H9 (cell line): ENCODE measurements at regions not wholly inside any gene's neighbourhood (a gene's known extent, or its start where the extent isn't known, plus 50 kb on each side); places are given as distances from the start of the nearest gene placed in this dataset.

Source experiments
- DNase-seq: peaks from one replicate; pipeline ENCODE4 v3.0.0-alpha.2; 2017
- H2AFZ ChIP-seq: one replicate; pipeline ENCODE4 v1.6.1; 2013; ENCODE audit warnings: mild to moderate bottlenecking, low read length, control low read depth, moderate library complexity
- H2AK5ac ChIP-seq: 2 replicates; pipeline ENCODE4 v1.6.1; 2013; ENCODE audit warnings: low read length, control low read depth, mixed read lengths; ENCODE audit not compliant: insufficient read length
- H2BK120ac ChIP-seq: one replicate; pipeline ENCODE4 v1.6.1; 2013; ENCODE audit warnings: low read depth, mild to moderate bottlenecking, low read length, control low read depth, inconsistent platforms; ENCODE audit not compliant: poor library complexity, severe bottlenecking
- H2BK12ac ChIP-seq: 2 replicates; pipeline ENCODE4 v1.6.1; 2013; ENCODE audit warnings: low read length, control low read depth, mixed read lengths, low read depth; ENCODE audit not compliant: insufficient read length
- H2BK15ac ChIP-seq: 2 replicates; pipeline ENCODE4 v1.6.1; 2013; ENCODE audit warnings: low read depth, low read length, control low read depth
- H2BK20ac ChIP-seq: one replicate; pipeline ENCODE4 v1.6.1; 2013; ENCODE audit warnings: low read depth, mild to moderate bottlenecking, low read length, control low read depth, inconsistent platforms; ENCODE audit not compliant: poor library complexity, severe bottlenecking
- H2BK5ac ChIP-seq: 2 replicates; pipeline ENCODE4 v1.6.1; 2013; ENCODE audit warnings: low read length, control low read depth, mixed read lengths; ENCODE audit not compliant: insufficient read length
- H3K14ac ChIP-seq: 2 replicates; pipeline ENCODE4 v1.6.1; 2013; ENCODE audit warnings: low read length, control low read depth; ENCODE audit not compliant: insufficient read depth
- H3K18ac ChIP-seq: 2 replicates; pipeline ENCODE4 v1.6.1; 2013; ENCODE audit warnings: low read depth, mild to moderate bottlenecking, mixed read lengths, low read length, control low read depth; ENCODE audit not compliant: insufficient read length
- H3K23ac ChIP-seq: 2 replicates; pipeline ENCODE4 v1.6.1; 2013; ENCODE audit warnings: low read length, control low read depth, mixed read lengths, low read depth; ENCODE audit not compliant: insufficient read length
- H3K23me2 ChIP-seq: 2 replicates; pipeline ENCODE4 v1.6.1; 2013; ENCODE audit warnings: low read depth, mild to moderate bottlenecking, mixed read lengths, low read length, control low read depth; ENCODE audit not compliant: insufficient read length, poor library complexity, severe bottlenecking
- H3K27ac ChIP-seq: 2 replicates; pipeline ENCODE4 v1.5.1; 2013; ENCODE audit warnings: low read length, control low read depth, mixed read lengths, low read depth; ENCODE audit not compliant: insufficient read length
- H3K27me3 ChIP-seq: 2 replicates; pipeline ENCODE4 v1.6.1; 2013; ENCODE audit warnings: low read length, control low read depth, inconsistent platforms; ENCODE audit not compliant: insufficient read depth
- H3K4ac ChIP-seq: 2 replicates; pipeline ENCODE4 v1.6.1; 2013; ENCODE audit warnings: low read depth, mild to moderate bottlenecking, control low read depth, inconsistent platforms, low read length, moderate library complexity
- H3K4me1 ChIP-seq: 2 replicates; pipeline ENCODE4 v1.6.1; 2013; ENCODE audit warnings: low read length, control low read depth, inconsistent platforms; ENCODE audit not compliant: insufficient read depth
- H3K4me2 ChIP-seq: 2 replicates; pipeline ENCODE4 v1.6.1; 2013; ENCODE audit warnings: low read length, control low read depth, mixed read lengths; ENCODE audit not compliant: insufficient read length, insufficient read depth
- H3K56ac ChIP-seq: 2 replicates; pipeline ENCODE4 v1.6.1; 2013; ENCODE audit warnings: low read depth, mild to moderate bottlenecking, mixed read lengths, low read length, control low read depth; ENCODE audit not compliant: insufficient read length
- H3K79me1 ChIP-seq: 2 replicates; pipeline ENCODE4 v1.6.1; 2013; ENCODE audit warnings: low read depth, mild to moderate bottlenecking, moderate library complexity, low read length, control low read depth, inconsistent platforms; ENCODE audit not compliant: insufficient read depth, poor library complexity, severe bottlenecking
- H3K79me2 ChIP-seq: 2 replicates; pipeline ENCODE4 v1.6.1; 2013; ENCODE audit warnings: low read length, control low read depth, inconsistent platforms; ENCODE audit not compliant: insufficient read depth
- H3K9ac ChIP-seq: 2 replicates; pipeline ENCODE4 v1.6.1; 2013; ENCODE audit warnings: low read length, control low read depth, mixed read lengths; ENCODE audit not compliant: insufficient read length; ENCODE audit errors: extremely low read depth
- H3K9me3 ChIP-seq: one replicate; pipeline ENCODE4 v1.6.1; 2013; ENCODE audit warnings: low read depth, low read length, inconsistent platforms; ENCODE audit not compliant: control insufficient read depth
- H3T11ph ChIP-seq: one replicate; pipeline ENCODE4 v1.6.1; 2013; ENCODE audit warnings: mild to moderate bottlenecking, low read length, control low read depth, inconsistent platforms
- H4K20me1 ChIP-seq: one replicate; pipeline ENCODE4 v1.6.1; 2013; ENCODE audit not compliant: control insufficient read depth, insufficient read length, insufficient read depth
- H4K5ac ChIP-seq: 2 replicates; pipeline ENCODE4 v1.6.1; 2013; ENCODE audit warnings: low read depth, mild to moderate bottlenecking, mixed read lengths, low read length, control low read depth; ENCODE audit not compliant: insufficient read length
- H4K8ac ChIP-seq: replicated peaks from 2 replicates; pipeline ENCODE4 v1.6.1; 2013; ENCODE audit warnings: low read length, control low read depth, mixed read lengths, low read depth; ENCODE audit not compliant: insufficient read length
- H4K91ac ChIP-seq: 2 replicates; pipeline ENCODE4 v1.6.1; 2013; ENCODE audit warnings: low read depth, mild to moderate bottlenecking, moderate library complexity, mixed read lengths, low read length, control low read depth; ENCODE audit not compliant: insufficient read length
- H3K27ac Mint-ChIP-seq, 3 experiments: 2 replicates in 2 of 3; 3 replicates in 1 of 3; pipeline ENCODE4 v1.8.0; 2020 to 2021; ENCODE audit warnings: mixed read lengths in 3 of 3, mild to moderate bottlenecking in 1 of 3, moderate library complexity in 1 of 3
- H3K27me3 Mint-ChIP-seq: 2 replicates; pipeline ENCODE4 v1.8.0; 2021; ENCODE audit warnings: low read depth, mild to moderate bottlenecking, moderate library complexity, mixed read lengths
- H3K36me3 Mint-ChIP-seq, 3 experiments: 2 replicates in 2 of 3; 3 replicates in 1 of 3; pipeline ENCODE4 v1.8.0; 2020 to 2021; ENCODE audit warnings: low read depth in 3 of 3, mixed read lengths in 3 of 3; ENCODE audit not compliant: insufficient read depth in 1 of 3
- H3K4me1 Mint-ChIP-seq, 2 experiments: 2 replicates each; pipeline ENCODE4 v1.8.0; 2020; ENCODE audit warnings: mixed read lengths in 2 of 2
- H3K4me3 Mint-ChIP-seq, 2 experiments: 2 replicates in 1 of 2; 3 replicates in 1 of 2; pipeline ENCODE4 v1.8.0; 2020 to 2021; ENCODE audit warnings: mild to moderate bottlenecking in 2 of 2, mixed read lengths in 2 of 2, moderate library complexity in 1 of 2
- H3K9me3 Mint-ChIP-seq, 2 experiments: 2 replicates in 1 of 2; 3 replicates in 1 of 2; pipeline ENCODE4 v1.8.0; 2020; ENCODE audit warnings: mild to moderate bottlenecking in 2 of 2, mixed read lengths in 2 of 2, moderate library complexity in 1 of 2
- CTCF ChIP-seq: fragments of 200-600 bp; sonication (generic); conservative IDR thresholded peaks from 3 replicates; pipeline ENCODE4 v1.8.0; 2021; ENCODE audit warnings: antibody characterized with exemption, mild to moderate bottlenecking
- WGBS: extraction: QIAGEN DNeasy Blood & Tissue Kit; methylation state at CpG from one replicate; pipeline ENCODE4 v1.1.7; 2013; ENCODE audit warnings: missing lambda C conversion rate, low lambda C conversion rate, mixed read lengths; ENCODE audit not compliant: insufficient read length; ENCODE audit errors: extremely low coverage; 5-methylcytosine and 5-hydroxymethylcytosine counted together

DNA sequence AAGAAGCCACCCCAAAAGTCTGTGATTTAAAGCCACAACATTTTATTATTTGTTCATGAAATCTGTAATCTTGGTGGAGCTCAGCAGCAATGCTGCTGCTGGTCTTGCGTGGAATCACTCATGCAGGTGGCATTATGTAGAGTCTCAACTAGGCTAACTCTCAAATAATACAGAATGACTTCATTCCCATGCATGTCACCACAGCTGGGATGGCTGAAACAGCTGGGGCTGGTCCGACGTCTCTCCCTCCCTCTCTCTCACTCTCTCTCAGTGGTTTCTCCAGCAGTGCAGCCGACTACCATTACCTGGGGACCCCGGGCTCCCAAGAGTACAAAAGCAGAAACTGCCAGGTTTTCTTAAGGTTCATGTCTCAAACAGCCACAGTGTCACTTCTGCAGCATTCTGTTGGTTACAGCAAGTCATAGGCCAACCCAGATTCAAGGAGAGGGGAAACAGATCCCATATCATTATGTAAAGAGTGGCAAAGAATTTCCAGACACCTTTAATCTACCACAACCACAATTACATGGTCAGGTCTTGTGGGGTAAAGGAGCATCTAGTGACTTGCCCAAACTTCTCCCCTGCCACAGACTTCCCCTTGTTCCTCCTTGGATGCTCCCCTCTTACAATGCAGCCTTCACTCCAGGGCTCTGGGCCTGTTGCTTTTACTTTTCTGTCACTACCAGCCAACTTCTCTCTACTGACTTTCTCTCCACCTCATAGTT, 192.0 kb upstream of the HMGA2 start:
- H3K9me3 ChIP-seq = no peaks in the 10 kb centered on the region
- H2BK15ac ChIP-seq = no peak overlapping the region
- H2AK5ac ChIP-seq = no peak overlapping the region
- no peak overlapping the region for H2BK5ac ChIP-seq
- H3K56ac ChIP-seq = no peak overlapping the region
- H4K8ac ChIP-seq = no peak overlapping the region
- WGBS = no CpG with 5 or more reads among the region's 5 CpGs
- H3K27me3 Mint-ChIP-seq = no peaks in the 10 kb centered on the region
- no peak overlapping the region; the same call in 1 of the 2 replicates for H3K14ac ChIP-seq
- no peak for TF ChIP-seq CTCF
- no peak for DNase-seq
- no peaks in the 10 kb centered on the region for H3K9me3 Mint-ChIP-seq
- H3K4me2 ChIP-seq = no peak overlapping the region
- H3K4ac ChIP-seq = no peak overlapping the region
- H3K27ac Mint-ChIP-seq = no peak overlapping the region
- no peak overlapping the region for H3K27ac ChIP-seq
- no peak overlapping the region for H4K91ac ChIP-seq
- H3K36me3 Mint-ChIP-seq = no peaks in the 10 kb centered on the region
- H3K23ac ChIP-seq = no peak overlapping the region
- H3K27me3 ChIP-seq = no peaks in the 10 kb centered on the region
- H2BK12ac ChIP-seq = no peak overlapping the region
- H3K4me3 Mint-ChIP-seq = no peak overlapping the region
- no peak overlapping the region for H2AFZ ChIP-seq
- H3K9ac ChIP-seq = no peak overlapping the region
- H4K5ac ChIP-seq = no peak overlapping the region
- H3K79me2 ChIP-seq = no peaks in the 10 kb centered on the region
- no peaks in the 10 kb centered on the region for H4K20me1 ChIP-seq
- no peaks in the 10 kb centered on the region for H3K23me2 ChIP-seq
- H3K4me1 Mint-ChIP-seq = peaks cover 6 to 7% of the 10 kb centered on the region in 2 experiments; a peak in 3 of 4 replicates
- H3K79me1 ChIP-seq = no peaks in the 10 kb centered on the region
- H3K4me1 ChIP-seq = no peaks in the 10 kb centered on the region
- no peak overlapping the region for H3K18ac ChIP-seq
- H3T11ph ChIP-seq = no peak overlapping the region
- H2BK120ac ChIP-seq = no peak overlapping the region
- H2BK20ac ChIP-seq = no peak overlapping the region
